DOHH2 (cell line): ENCODE measurements at regions not wholly inside any gene's neighbourhood (a gene's known extent, or its start where the extent isn't known, plus 50 kb on each side); places are given as distances from the start of the nearest gene placed in this dataset.
"Not testable (repeated sequence)": the region's sequence is repeated elsewhere in the genome, so short reads cannot be mapped to it uniquely, and the experiment has no call there.

Experiments used
- H3F3A ChIP-seq: fragments of 200-600 bp; sonication (generic), shearing (Covaris generic); 2 replicates; pipeline ENCODE4 v1.6.0; 2016; ENCODE audit warnings: antibody characterized with exemption, mild to moderate bottlenecking; ENCODE audit not compliant: control insufficient read depth, insufficient read depth
- H3K27ac ChIP-seq: fragments of 200-600 bp; sonication (generic); 2 replicates; pipeline ENCODE4 v1.5.1; 2014; ENCODE audit warnings: low read depth, mild to moderate bottlenecking, low read length, moderate library complexity
- H3K27me3 ChIP-seq: fragments of 200-600 bp; sonication (generic); 2 replicates; pipeline ENCODE4 v1.6.1; 2014; ENCODE audit warnings: mild to moderate bottlenecking, low read length, mixed read lengths; ENCODE audit not compliant: control insufficient read depth
- H3K36me3 ChIP-seq: fragments of 200-600 bp; sonication (generic); 2 replicates; pipeline ENCODE4 v1.6.1; 2014; ENCODE audit warnings: mild to moderate bottlenecking, low read length, moderate library complexity, mixed read lengths; ENCODE audit not compliant: control insufficient read depth
- H3K4me1 ChIP-seq: fragments of 200-600 bp; sonication (generic); 2 replicates; pipeline ENCODE4 v1.6.1; 2014; ENCODE audit warnings: mild to moderate bottlenecking, low read length, mixed read lengths; ENCODE audit not compliant: control insufficient read depth
- H3K4me2 ChIP-seq: fragments of 200-600 bp; sonication (generic); 2 replicates; pipeline ENCODE4 v1.6.0; 2014; ENCODE audit warnings: mild to moderate bottlenecking, low read length, moderate library complexity
- H3K4me3 ChIP-seq: fragments of 200-600 bp; sonication (generic); 2 replicates; pipeline ENCODE4 v1.5.1; 2014; ENCODE audit warnings: mild to moderate bottlenecking, low read length, mixed read lengths
- H3K79me2 ChIP-seq: fragments of 200-600 bp; sonication (generic); 2 replicates; pipeline ENCODE4 v1.6.1; 2014; ENCODE audit warnings: mild to moderate bottlenecking, low read length, mixed read lengths; ENCODE audit not compliant: control insufficient read depth
- H3K9me2 ChIP-seq: fragments of 200-600 bp; sonication (generic); replicated peaks from 2 replicates; pipeline ENCODE4 v1.6.1; 2014; ENCODE audit warnings: mild to moderate bottlenecking, low read length, mixed read lengths; ENCODE audit not compliant: control insufficient read depth
- H3K9me3 ChIP-seq: fragments of 200-600 bp; sonication (generic); 2 replicates; pipeline ENCODE4 v1.6.1; 2014; ENCODE audit warnings: antibody characterized with exemption, low read length, mixed read lengths; ENCODE audit not compliant: control insufficient read depth, insufficient read depth
- H4K20me1 ChIP-seq: fragments of 200-600 bp; sonication (generic); 2 replicates; pipeline ENCODE4 v1.6.0; 2014; ENCODE audit warnings: low read depth, mild to moderate bottlenecking, antibody characterized with exemption, low read length, moderate library complexity; ENCODE audit not compliant: control insufficient read depth, insufficient read depth
- CTCF ChIP-seq: fragments of 200-600 bp; sonication (generic); IDR thresholded peaks from one replicate; pipeline ENCODE4 v1.5.1; 2014; ENCODE audit warnings: antibody characterized with exemption, mild to moderate bottlenecking, low read depth, low read length; ENCODE audit not compliant: poor library complexity, severe bottlenecking
- EZH2phosphoT487 ChIP-seq: fragments of 200-600 bp; sonication (generic); IDR thresholded peaks from 2 replicates; pipeline ENCODE4 v1.6.1; 2017; ENCODE audit warnings: borderline replicate concordance, mild to moderate bottlenecking, antibody characterized with exemption, low read length, moderate library complexity, mixed read lengths

GRCh38 chr2:180539541-180539940, 440.9 kb upstream of the UBE2E3 start:
- Histone ChIP-seq H3K9me2 (no peaks in the 10 kb centered on the region), H3K9me3 (no peaks in the 10 kb centered on the region), H3K4me2 (no peak overlapping the region), H3K27me3 (no peaks in the 10 kb centered on the region), H3K79me2 (no peaks in the 10 kb centered on the region), H3K4me3 (no peak overlapping the region), H3K4me1 (no peaks in the 10 kb centered on the region), H3K27ac (no peak overlapping the region), H3K36me3 (no peaks in the 10 kb centered on the region), H4K20me1 (no peaks in the 10 kb centered on the region), H3F3A (no peaks in the 10 kb centered on the region)
- TF ChIP-seq EZH2phosphoT487 (no peak), CTCF (no peak)

- Histone ChIP-seq H3K79me2 (no peaks in the 10 kb centered on the region), H3K9me2 (no peaks in the 10 kb centered on the region), H3K4me1 (no peaks in the 10 kb centered on the region), H3K9me3 (no peaks in the 10 kb centered on the region), H3K27me3 (no peaks in the 10 kb centered on the region), H3F3A (no peaks in the 10 kb centered on the region), H3K27ac (no peak overlapping the region), H3K4me3 (no peak overlapping the region), H3K36me3 (no peaks in the 10 kb centered on the region), H3K4me2 (no peak overlapping the region), H4K20me1 (no peaks in the 10 kb centered on the region)
- TF ChIP-seq CTCF (no peak), EZH2phosphoT487 (no peak)
Observed at GRCh38 chr2:180535289-180535688, 445.1 kb upstream of the UBE2E3 start.

GRCh38 chr2:180531787-180532186, 448.6 kb upstream of the UBE2E3 start:
- H3K4me1 ChIP-seq = not testable (repeated sequence)

GRCh38 chr2:180524499-180524898, 455.9 kb upstream of the UBE2E3 start:
- Histone ChIP-seq H3K4me3 (no peak overlapping the region), H3K9me3 (no peaks in the 10 kb centered on the region), H3K27ac (no peak overlapping the region), H3K79me2 (no peaks in the 10 kb centered on the region), H3K9me2 (no peaks in the 10 kb centered on the region), H3K36me3 (no peaks in the 10 kb centered on the region), H4K20me1 (no peaks in the 10 kb centered on the region), H3K4me2 (no peak overlapping the region), H3F3A (no peaks in the 10 kb centered on the region), H3K4me1 (no peaks in the 10 kb centered on the region), H3K27me3 (no peaks in the 10 kb centered on the region)
- TF ChIP-seq CTCF (no peak), EZH2phosphoT487 (no peak)

More at GRCh38 chr2:180531787-180532186, 448.6 kb upstream of the UBE2E3 start:
- H3K27ac ChIP-seq, H3K79me2 ChIP-seq, H4K20me1 ChIP-seq, H3K9me2 ChIP-seq, H3K27me3 ChIP-seq, H3K4me3 ChIP-seq, H3K4me2 ChIP-seq, H3F3A ChIP-seq, H3K36me3 ChIP-seq, H3K9me3 ChIP-seq: not testable (repeated sequence)
